ENCODE measurements at regions not wholly inside any gene's neighbourhood (a gene's known extent, or its start where the extent isn't known, plus 50 kb on each side); places are given as distances from the start of the nearest gene placed in this dataset.

- no peaks in the 10 kb centered on the region for H3K27me3 Mint-ChIP-seq (ENCODE audit: insufficient read depth, unreplicated experiment)
- no peak for DNase-seq
- no peak overlapping the region for H3K27ac Mint-ChIP-seq (ENCODE audit: unreplicated experiment)
- no peaks in the 10 kb centered on the region for H3K4me1 ChIP-seq
- ChIA-PET POLR2A (no interaction called here), CTCF (no interaction called here)
- H3K4me3 Mint-ChIP-seq (ENCODE audit: unreplicated experiment) = no peak overlapping the region
- H3K9me3 ChIP-seq = no peaks in the 10 kb centered on the region
- no peaks in the 10 kb centered on the region for H3K4me1 Mint-ChIP-seq (ENCODE audit: low read depth, unreplicated experiment)
- no peaks in the 10 kb centered on the region for H3K9me3 Mint-ChIP-seq (ENCODE audit: unreplicated experiment)
- no peaks in the 10 kb centered on the region for H3K36me3 Mint-ChIP-seq (ENCODE audit: insufficient read depth, unreplicated experiment)
- no peak for TF ChIP-seq CTCF (IDR thresholded peaks at IDR 0.05; ENCODE audit: insufficient read depth in 1 of 2, low read depth in 1 of 2, low read length in 1 of 2, severe bottlenecking in 1 of 2, unreplicated experiment in 1 of 2)
- no peaks in the 10 kb centered on the region for H3K36me3 ChIP-seq (ENCODE audit: control insufficient read depth, insufficient read depth, low read length)
- H3K4me3 ChIP-seq (ENCODE audit: low read depth, low read length) = no peak overlapping the region
- no TSS peak for BruUV-seq (replicated peaks)
- no peaks in the 10 kb centered on the region for H3K27me3 ChIP-seq (replicated peaks; ENCODE audit: control insufficient read depth, insufficient read depth, low read length)
- intact Hi-C loops (cut with micrococcal nuclease; ENCODE audit: unreplicated experiment) = no loop called here
Measured at GRCh38 chr2:34567128-34567527, 968.0 kb upstream of the FAM98A start.

GRCh38 chr2:34552337-34552736 is 953.2 kb upstream of the FAM98A start:
- H3K4me1 ChIP-seq = no peaks in the 10 kb centered on the region
- Mint-ChIP-seq H3K36me3 (ENCODE audit: insufficient read depth, unreplicated experiment) (no peaks in the 10 kb centered on the region), H3K4me3 (ENCODE audit: unreplicated experiment) (no peak overlapping the region), H3K27ac (ENCODE audit: unreplicated experiment) (no peak overlapping the region), H3K27me3 (ENCODE audit: insufficient read depth, unreplicated experiment) (no peaks in the 10 kb centered on the region), H3K9me3 (ENCODE audit: unreplicated experiment) (no peaks in the 10 kb centered on the region), H3K4me1 (ENCODE audit: low read depth, unreplicated experiment) (no peaks in the 10 kb centered on the region)
- CTCF ChIA-PET = no interaction called here
- BruUV-seq (replicated peaks) = no TSS peak
- no peak overlapping the region for H3K4me3 ChIP-seq (ENCODE audit: low read depth, low read length)
- intact Hi-C loops (cut with micrococcal nuclease; ENCODE audit: unreplicated experiment) = no loop called here
- no peaks in the 10 kb centered on the region for H3K9me3 ChIP-seq
- TF ChIP-seq CTCF (IDR thresholded peaks at IDR 0.05; ENCODE audit: insufficient read depth in 1 of 2, low read depth in 1 of 2, low read length in 1 of 2, severe bottlenecking in 1 of 2, unreplicated experiment in 1 of 2) = no peak
- no peaks in the 10 kb centered on the region for H3K36me3 ChIP-seq (ENCODE audit: control insufficient read depth, insufficient read depth, low read length)
- no peak for DNase-seq
- POLR2A ChIA-PET = no interaction called here
- H3K27me3 ChIP-seq (replicated peaks; ENCODE audit: control insufficient read depth, insufficient read depth, low read length) = no peaks in the 10 kb centered on the region

- Mint-ChIP-seq H3K27me3 (ENCODE audit: insufficient read depth, unreplicated experiment) (no peaks in the 10 kb centered on the region), H3K4me1 (ENCODE audit: low read depth, unreplicated experiment) (no peaks in the 10 kb centered on the region), H3K4me3 (ENCODE audit: unreplicated experiment) (no peak overlapping the region), H3K9me3 (ENCODE audit: unreplicated experiment) (peaks cover 14% of the 10 kb centered on the region), H3K36me3 (ENCODE audit: insufficient read depth, unreplicated experiment) (no peaks in the 10 kb centered on the region), H3K27ac (ENCODE audit: unreplicated experiment) (no peak overlapping the region)
- Histone ChIP-seq H3K4me3 (ENCODE audit: low read depth, low read length) (no peak overlapping the region), H3K27me3 (replicated peaks; ENCODE audit: control insufficient read depth, insufficient read depth, low read length) (no peaks in the 10 kb centered on the region), H3K4me1 (no peaks in the 10 kb centered on the region), H3K36me3 (ENCODE audit: control insufficient read depth, insufficient read depth, low read length) (no peaks in the 10 kb centered on the region), H3K9me3 (no peaks in the 10 kb centered on the region)
- BruUV-seq (replicated peaks) = no TSS peak
- no peak for TF ChIP-seq CTCF (IDR thresholded peaks at IDR 0.05; ENCODE audit: insufficient read depth in 1 of 2, low read depth in 1 of 2, low read length in 1 of 2, severe bottlenecking in 1 of 2, unreplicated experiment in 1 of 2)
- POLR2A ChIA-PET = no interaction called here
- no peak for DNase-seq
- intact Hi-C loops (cut with micrococcal nuclease; ENCODE audit: unreplicated experiment) = no loop called here
- CTCF ChIA-PET = no interaction called here
Measured at GRCh38 chr2:34549710-34550345, 950.7 kb upstream of the FAM98A start.

Measured in Caco-2 (cell line).